GM19452 (cell line): ENCODE measurements at regions not wholly inside any gene's neighbourhood (a gene's known extent, or its start where the extent isn't known, plus 50 kb on each side); places are given as distances from the start of the nearest gene placed in this dataset.

Source experiments
- ATAC-seq: cut with Tn5 transposase; IDR thresholded peaks from one replicate; pipeline ENCODE4 v1.9.1; 2021; ENCODE audit not compliant: unreplicated experiment

GRCh38 chr2:150599889-150600288 lies 112.4 kb upstream of the RND3 start:
- no peak for ATAC-seq

DNA sequence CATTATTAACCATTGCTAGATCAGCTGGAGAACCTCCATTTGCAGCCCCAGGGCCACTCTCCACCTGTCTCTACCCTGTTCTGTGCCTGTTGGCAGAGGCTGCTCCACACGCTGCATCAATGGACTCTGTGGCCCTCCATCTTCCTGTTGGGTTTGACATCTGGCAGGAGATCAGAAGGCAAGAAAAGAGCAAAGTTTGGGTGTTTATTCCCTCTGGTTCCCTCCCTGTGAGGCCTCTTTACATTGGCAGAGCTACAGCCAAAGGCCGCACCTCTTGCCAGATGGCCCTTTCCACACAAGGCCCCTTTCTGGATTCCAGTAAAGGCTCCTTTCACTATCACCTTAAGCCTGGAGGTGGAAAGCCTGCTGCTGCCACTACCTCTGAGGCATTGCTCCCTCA lies 110.9 kb upstream of the RND3 start:
- no peak for ATAC-seq

- ATAC-seq, result no peak
These were observed 108.5 kb upstream of the RND3 start for GRCh38 chr2:150595803-150596470.

- ATAC-seq, result no peak
These were observed 106.8 kb upstream of the RND3 start for GRCh38 chr2:150594299-150594698.

GRCh38 chr2:150591496-150592285 lies 104.2 kb upstream of the RND3 start:
- no peak for ATAC-seq

DNA sequence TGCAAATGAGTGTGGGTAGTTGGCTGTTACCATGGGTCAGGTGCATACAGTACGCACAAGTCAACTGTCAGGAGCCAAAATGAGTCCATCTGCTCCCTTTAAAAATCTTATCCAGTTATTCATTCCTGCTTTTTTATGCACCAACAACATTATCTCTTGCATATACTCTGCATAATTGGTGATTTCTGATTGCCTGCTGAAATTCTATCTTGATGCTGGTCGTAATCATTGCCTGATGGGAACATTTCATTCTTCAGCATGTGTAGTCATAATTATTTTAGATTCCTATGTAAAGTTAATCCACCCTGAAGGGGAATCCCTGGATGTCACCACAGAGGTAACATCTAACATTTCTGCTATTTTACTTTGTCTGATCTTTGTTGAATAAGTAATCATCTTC lies 102.2 kb upstream of the RND3 start:
- no peak for ATAC-seq

DNA sequence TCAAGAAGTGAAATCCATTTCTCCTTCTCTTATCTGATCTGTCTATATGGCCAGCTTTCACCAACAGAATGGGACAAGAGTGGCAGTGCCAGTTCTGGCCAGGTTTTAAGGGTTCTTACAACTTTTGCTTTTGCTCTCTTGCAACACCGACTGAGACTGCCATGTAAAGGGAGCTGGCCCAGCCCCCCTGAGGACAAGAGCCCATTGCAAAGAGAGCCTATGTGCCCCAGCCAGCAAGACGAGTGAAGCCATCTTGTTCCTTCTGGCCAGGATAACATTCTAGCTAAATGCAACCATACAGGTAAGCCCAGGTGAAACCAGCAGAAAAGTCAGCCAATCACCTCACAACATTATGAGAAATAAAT lies 101.0 kb upstream of the RND3 start:
- ATAC-seq, result no peak

DNA sequence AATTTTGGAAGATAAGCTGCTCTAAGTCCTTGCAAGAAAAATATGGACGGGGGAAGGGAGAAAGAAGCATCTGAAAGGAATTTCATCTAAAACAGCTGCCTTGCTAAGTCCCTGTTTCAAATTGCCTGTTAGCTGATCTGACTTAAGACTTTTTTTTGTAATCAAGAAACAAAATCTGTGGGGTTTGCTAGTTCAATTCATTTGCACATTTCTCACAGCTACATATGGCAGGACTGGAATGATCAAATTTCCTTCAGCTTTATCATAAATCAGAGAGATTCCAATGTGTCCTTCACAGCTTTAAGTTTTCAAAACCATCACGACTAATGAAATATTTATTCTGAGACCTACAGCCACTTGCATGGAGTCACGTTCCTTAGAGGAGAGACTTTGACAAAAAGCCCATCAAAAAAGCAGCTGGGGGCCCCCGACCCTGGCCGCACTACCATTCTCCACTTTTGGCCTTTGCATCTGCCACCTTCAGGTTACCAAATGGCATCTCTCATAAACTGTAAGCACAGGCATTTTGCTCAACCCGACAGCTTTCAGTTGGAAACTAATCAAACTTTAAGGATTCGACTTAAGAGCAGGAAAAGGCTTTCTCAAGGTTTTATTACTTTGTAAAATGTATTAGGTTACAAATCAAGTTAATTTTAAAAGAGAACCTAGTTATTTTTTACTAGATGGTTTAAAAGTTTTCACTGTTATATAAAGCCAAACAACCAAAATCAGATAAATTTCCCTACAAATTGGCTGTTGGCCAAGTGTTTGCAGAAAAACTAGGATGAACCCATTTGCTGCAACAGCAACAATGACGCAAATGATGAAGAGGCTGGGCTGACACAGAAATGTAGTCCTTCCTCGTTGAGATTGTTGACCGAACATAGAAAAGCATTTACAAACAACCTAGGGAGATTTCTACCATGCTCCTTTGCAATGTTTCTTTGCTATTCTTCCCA lies 100.4 kb upstream of the RND3 start:
- ATAC-seq, result no peak

DNA sequence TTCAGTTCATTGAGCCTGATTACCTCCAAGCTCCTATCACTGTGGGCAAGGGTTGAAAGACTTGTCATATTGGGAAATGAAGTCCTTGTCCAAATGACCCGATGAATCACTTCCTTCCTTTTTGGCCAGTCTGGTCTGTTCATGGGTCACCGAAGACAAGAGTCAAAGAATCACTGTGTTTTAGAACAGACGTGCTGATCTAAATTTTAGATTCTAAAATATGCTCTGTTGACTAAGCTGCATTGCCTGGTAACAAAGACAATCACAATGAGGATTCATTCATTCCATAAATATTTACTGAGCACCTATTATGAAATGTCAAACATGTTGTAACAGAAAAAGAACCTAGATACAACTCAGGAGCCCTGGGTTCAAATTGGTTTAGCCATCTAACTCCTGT lies 99.4 kb upstream of the RND3 start:
- ATAC-seq, result no peak

DNA sequence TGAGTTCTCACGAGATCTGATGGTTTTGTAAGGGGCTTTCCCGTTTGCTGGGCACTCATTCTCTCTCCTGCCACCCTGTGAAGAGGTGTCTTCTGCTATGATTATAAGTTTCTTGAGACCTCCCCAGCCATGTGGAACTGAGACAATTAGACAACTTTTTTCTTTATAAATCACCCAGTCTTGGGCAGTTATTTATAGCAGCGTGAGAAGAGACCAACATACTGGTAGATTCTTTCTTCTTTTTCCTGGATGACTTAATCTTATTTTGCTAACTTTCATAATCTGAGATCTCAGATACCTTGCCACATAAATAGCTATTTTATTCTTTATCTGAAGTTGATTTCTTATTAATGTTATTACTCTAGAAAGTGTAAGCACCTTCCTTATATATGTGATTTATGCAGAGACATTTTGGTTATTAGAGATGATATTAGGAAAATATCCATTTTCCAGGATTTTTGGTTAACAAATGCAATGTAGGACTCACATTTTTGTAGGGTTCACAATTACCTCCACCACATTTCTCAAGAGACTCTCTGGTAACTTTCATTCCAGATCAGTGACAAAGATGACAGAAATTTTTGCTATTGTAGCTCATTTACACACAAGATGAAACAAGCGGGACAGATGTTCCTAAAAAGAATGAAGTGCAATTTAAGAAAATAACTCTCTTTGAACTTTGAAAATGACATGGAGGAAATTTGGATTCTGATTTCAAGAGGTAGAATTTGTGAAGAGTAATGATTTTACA lies 97.9 kb upstream of the RND3 start:
- no peak for ATAC-seq

GRCh38 chr2:150584081-150584480 lies 96.6 kb upstream of the RND3 start:
- ATAC-seq, result no peak

DNA sequence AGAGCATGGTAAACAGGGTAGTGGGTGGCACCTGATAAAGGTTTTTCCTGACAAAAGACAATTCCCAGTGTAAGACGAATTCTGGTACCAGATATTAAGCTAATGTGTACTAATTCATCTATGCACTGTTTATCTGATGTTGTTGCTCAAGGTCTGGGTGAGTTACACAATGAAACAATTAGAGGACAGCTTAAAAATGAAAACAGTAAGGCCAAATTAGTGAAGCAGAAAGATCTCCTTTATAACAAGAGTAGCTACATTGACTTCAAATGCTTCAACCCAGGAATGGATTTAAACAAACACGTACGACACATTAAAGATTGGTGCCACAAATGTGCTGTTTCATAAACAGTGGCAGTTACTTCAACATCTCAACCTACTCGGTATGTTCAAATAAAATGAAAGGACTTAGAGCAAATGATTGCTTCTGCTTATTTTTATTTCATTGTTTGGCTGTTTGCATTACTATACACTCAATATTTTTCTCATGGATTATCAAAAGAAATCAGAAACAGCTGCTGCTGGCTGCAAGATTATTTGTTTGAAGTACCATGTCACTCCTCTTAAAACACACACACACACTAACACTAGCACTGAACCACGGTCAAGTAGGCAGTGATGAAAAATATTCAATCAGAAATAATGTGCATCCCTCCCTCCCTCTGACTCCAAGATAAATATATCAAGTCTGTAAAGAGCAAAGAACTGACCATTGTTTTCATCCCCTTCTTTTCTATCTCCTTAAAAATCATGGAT lies 94.4 kb upstream of the RND3 start:
- no peak for ATAC-seq

DNA sequence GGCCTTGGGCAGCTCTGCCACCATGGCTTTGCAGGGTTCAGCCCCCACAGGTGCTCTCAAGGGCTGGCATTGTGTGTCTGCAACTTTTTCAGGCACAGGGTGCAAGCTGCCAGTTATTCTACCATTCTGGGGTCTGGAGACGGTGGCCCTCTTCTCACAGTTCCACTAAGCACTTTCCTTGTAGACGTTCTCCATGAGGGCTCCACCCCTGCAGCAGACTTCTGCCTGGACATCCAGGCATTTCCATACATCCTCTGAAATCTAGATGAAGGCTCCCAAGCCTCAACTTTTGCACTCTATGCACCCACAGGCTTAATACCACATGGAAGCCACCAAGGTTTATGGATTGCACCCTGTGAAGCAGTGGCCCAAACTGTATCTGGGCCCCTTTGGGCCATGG lies 91.0 kb upstream of the RND3 start:
- ATAC-seq, result no peak

DNA sequence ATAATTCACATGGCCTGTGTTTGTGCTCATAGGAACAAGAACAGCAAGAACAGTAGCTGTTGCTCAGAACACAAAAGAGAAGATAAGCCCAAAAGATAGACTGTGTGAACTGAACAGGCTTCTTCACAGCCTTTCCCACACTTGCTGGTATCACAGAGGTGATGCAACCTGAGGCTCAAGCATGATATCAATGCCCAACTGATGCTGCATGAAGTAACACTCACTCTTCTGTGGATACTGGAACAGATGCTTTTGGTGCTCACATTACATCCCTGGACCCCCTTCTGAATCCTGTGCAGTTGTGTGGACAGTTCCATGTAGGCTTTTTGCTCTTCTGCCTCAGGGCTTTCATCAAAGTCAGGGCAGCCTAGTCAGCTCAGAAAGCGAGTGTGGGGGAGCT lies 88.4 kb upstream of the RND3 start:
- no peak for ATAC-seq

- peak; percentile 97 for ATAC-seq
These were observed 85.5 kb upstream of the RND3 start for GRCh38 chr2:150572961-150573395.

DNA sequence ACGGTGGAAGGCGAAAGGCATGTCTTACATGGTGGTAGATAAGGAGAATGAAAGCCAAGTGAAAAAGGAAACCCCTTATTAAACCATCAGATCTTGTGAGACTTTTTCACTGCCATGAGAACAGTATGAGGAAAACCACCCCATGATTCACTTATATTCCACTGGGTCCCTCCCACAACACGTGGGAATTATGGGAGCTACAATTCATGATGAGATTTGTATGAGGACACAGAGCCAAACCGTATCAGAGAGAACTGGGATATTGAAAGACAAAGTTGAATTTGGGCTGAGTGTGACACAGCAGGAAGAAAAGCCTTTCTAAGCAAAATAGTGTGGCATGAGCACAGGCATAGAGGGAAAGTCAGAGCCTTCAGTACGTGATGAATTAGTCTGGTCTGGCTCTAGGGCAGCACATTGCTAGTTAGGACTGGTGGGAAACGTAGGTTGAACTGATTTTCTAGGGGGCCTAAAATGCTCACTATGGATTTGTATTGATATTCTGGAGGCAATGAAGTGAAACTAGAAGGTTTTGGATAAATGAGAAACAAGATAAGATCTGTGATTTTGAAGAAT lies 84.8 kb upstream of the RND3 start:
- no peak for ATAC-seq

GRCh38 chr2:150571121-150571520 lies 83.7 kb upstream of the RND3 start:
- ATAC-seq, result no peak

GRCh38 chr2:150570712-150571111 lies 83.2 kb upstream of the RND3 start:
- ATAC-seq, result no peak

DNA sequence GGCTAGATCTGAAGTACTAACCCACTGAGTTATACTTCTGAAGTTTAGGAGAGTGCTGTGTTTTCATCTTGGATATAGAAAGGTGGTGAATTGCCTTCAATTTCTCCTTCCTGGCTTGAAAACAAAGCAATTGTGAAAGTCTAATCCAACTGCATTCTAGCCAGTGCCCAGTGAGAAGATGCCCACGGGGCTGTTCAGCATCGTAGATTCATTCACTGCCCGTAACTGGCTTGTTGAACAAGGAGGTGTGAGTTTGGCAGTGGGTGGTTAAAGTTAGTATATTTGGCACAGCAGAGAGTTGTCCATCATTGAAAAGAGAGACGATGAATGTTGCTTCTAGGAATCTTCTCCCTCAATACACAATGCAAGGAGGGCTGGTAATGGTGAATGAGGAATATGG lies 82.3 kb upstream of the RND3 start:
- no peak for ATAC-seq

DNA sequence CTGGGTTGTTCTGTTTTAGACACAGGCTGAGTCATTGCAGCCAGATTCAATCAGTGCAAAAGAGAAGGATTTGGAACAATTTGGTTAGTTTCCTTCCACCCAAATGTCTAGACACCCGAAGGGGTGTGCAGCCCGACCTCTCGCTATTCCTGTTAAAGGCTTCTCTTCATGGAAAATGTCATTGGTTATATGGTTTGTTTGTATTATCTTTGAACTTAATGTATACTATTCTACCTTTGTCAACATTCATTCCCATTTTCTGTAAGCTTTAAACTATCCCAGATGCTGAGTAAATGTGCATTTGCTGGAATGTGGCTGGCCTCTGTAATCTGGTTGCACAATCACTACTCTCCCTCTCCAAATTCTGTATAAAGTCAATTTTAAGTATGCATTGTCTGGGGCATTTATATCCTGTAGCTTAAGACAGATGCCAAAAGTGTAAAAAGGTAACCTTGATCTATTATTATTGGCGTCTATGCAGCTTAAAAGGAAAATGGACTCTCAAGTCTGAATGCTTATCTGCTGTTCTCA lies 80.4 kb upstream of the RND3 start:
- no peak for ATAC-seq
